IPS DF 4.7 (cell line): ENCODE measurements at regions not wholly inside any gene's neighbourhood (a gene's known extent, or its start where the extent isn't known, plus 50 kb on each side); places are given as distances from the start of the nearest gene placed in this dataset.
A peak's percentile ranks its signal among the peaks of the same experiment; 100 is the strongest.

ENCODE experiments used
- DNase-seq: peaks from one replicate; pipeline ENCODE4 v3.0.0-alpha.2; 2013; ENCODE audit warnings: low spot score; ENCODE audit errors: extremely low read depth

DNA sequence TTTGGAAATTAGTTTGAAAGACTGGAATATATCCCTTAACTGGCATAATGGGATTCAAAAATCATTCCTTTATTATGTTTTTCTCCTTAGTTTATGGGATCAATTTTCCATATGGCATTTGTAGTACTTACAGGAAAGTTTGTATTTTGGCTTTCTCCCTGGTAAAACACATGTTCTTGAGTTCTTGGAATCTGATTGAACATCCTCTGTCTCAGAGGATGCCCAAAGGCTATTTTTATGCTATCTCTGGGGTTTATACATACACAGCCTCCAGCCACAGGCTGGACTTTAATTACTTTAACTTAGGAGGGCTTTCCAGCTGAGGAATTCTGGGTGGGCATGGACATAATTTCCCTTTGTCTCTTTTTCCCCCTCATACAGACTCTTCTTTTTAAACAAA, 236.4 kb downstream of the HGF start:
- DNase-seq = no peak

DNA sequence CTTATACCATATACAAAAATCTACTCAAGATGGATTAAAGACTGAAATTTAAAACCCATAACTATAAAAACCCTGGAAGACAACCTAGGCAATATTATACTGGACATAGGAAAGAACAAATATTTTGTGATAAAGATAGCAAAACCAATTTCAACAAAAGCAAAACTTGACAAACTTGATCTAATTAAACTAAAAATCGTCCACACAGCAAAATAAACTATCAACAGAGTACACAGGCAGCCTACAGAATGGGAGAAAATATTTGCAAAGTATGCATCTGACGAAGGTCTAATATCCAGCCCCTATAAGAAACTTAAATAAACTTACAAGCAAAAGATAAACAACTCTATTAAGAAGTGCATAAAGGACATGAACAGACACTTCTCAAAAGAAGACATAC, 240.1 kb downstream of the HGF start:
- no peak for DNase-seq

DNA sequence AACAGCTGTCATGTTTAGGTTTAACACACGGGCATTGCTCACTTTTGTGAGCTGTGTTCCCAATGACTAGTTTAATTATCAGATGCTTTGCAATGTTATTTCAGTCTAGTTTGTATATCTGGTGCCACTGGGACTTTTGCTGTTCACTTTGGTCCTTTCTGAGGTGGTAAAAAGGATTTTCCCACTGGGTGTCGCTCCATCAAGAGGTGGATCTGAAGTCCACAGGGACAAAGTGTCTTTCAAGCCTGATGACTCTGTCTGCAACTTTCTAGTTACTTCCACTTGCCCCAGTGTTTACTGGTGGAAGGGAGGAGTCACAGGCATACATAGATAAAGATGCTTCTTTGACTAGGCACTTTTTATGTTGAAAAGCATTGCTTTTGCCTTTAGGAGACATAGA, 242.2 kb downstream of the HGF start:
- no peak for DNase-seq

DNA sequence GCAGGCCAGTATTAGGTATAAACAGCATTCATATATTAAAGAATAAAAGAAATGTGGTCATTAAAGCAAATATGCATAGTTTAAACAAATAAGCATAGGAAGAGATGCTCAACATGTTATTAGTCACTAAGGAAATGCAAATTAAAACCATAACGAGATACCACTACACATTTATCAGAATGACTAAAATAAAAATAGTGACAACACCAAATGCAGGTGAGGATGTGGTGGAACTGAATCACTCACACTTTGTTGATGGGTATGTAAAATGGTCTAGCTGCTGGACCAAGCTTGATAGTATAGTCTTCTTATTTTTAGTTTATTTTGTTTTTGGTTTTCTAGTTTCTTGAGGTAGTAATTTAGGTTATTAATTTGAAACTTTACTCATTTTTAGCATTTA, 242.9 kb downstream of the HGF start:
- no peak for DNase-seq

DNA sequence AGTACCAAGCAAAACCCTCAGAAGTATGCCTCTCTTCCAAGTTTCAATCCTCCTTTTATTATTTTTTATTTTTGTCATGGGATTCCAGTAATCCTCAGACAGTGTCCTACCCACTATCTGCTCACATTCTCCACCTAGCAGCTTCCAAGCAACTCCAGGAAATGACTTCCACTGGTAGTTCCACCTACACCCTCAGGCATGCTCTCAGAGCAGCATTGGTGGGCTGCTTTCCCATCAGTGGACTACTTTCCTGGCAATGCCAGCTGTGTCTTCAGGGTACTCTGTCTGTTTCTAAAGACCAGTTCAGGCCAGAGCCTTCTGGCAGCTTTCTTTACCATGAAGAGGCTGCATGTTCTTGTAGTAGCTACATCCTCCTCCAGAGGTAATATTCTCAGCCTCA, 244.0 kb downstream of the HGF start:
- DNase-seq = no peak

DNA sequence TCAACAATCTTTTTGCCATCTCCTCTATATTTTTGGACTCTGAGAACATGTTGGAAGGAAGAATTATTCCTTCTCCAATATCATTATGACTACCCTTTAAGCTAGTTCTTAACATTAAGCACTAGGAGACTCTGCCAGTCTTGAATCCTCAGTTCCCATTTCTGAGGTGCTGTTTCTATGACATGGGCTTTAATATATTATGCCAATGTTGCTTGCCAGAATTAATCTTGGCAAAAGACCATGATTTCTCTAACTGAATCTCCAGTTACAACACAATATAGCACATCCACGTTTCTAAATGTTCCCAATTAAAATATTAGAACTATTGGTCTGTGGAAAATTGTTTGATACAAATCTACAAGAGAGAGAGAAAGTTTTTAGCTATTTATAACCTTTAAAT, 250.0 kb downstream of the HGF start:
- DNase-seq = no peak

DNA sequence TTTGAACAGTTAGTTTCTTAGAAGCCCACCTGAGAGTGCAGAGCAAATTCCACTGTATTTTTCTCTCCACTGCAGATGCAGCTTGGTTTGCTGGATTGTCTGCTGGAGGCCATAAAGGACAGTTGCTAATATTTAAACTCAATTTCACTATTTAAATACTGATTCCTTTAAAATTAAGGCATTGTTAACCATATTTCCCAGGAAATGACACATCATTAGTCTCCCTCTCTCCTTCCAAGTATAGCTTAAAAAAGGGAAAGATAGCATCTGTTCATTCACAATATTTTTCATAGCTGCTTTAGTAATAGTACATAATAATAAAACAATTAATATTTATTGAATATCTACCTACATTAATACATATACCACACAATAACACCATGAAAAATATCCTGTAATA, 252.9 kb downstream of the HGF start:
- DNase-seq = no peak

DNA sequence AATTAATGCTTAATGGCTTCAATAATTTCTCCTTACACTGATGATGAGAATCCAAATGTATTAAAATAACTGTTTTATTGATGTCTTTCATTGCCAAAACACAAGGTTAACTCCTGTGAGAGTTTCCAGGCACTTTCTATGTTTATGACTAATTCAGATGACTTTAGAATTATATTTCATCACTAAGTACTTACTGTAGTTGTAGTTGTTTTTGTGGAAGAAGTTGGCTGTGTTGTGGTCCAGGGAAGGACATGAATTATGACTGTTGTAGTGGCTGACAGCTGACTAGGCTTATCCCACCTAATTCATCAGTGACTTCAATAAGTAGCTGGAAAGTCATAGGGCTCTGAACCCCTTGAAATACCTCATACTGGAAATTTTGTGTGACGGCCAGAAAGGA, 254.8 kb downstream of the HGF start:
- DNase-seq = no peak

DNA sequence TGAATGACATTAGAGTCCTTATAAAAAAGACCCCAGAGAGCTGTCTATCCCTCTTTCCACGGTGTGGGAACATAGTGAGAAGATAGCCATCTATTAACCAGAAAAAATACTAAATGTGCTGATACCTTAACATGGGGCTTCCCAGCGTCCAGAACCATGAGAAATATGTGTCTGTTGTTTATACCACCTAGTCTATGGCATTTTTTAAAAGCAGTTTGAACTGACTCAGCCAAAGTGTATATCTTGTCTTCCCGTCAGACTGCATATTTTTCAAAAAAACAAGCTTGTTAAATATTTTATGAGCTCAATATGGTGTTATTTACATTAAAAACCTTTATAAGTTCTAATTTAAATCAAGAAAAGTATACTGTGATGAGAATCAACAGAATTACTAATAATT, 255.3 kb downstream of the HGF start:
- DNase-seq = no peak

DNA sequence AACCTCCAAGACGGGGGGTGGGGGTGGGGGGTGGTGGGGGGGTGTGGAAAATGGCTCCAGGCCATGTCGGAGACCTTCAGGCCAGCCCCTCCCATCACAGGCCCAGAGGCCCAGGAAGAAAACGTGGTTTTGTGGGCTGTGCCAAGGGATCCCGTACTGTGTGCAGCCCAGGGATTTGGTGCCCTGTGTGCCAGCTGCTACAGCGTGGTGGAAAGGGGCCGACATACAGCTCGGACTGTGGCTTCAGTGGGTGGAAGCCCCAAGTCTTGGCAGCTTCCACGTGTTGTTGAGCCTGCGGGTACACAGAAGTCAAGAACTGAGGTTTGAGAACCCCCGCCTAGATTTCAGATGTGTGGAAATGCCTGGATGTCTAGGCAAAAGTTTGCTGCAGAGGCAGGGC, 259.7 kb downstream of the HGF start:
- DNase-seq = no peak

DNA sequence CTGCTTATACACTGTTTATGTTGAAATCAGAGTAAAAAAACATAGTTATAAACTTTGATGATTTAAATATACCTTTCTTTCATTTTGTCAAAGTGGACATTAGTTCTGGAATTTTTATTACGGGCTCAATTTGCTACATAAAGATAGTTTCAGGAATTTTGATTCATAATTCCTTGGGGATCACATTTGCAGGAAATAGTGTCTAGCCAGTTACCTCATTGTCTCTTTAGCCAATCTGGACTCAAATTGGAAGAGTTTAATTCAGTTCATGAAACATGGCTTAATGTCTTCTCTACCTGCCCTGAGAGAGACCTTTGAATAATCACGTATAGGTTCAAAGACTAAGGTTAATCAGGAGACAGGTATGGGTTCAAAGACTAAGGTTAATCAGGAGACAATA, 262.6 kb downstream of the HGF start:
- DNase-seq = no peak

DNA sequence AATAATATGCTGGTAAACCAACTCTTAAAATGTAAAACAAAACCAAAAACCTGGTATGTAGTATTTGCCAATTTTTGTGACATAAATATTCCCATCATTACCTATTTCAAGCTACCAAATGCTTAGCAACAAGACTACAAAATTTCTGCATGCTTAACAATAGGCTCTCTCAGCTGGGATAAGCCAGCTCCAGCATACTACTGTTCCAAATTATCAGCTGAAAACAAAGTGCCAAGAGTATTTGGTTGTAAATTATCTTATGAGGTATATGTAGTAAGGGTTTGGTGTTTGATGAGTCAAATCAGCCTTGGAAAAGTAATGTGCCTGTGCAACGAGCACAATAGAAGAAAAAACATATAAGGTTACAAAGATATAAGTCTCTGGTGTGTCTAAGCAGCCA, 263.2 kb downstream of the HGF start:
- no peak for DNase-seq

DNA sequence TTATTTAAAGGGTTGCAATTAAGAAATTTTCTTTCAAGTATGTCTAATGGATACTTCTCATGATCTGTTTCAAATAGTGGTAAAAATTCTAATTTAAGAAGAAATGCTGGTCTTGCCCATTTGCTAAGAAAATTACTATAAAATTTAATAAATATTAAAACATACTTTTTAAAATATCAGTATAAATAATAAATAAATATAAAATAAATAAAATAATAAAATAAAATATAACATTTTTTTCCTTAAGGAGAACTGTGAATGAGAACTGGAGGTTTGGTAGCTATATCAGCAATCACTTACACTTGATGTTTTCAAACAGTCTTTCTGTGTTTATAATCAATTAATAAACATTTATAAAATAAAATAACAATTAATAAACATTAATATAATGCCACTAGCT, 266.1 kb downstream of the HGF start:
- no peak for DNase-seq

DNA sequence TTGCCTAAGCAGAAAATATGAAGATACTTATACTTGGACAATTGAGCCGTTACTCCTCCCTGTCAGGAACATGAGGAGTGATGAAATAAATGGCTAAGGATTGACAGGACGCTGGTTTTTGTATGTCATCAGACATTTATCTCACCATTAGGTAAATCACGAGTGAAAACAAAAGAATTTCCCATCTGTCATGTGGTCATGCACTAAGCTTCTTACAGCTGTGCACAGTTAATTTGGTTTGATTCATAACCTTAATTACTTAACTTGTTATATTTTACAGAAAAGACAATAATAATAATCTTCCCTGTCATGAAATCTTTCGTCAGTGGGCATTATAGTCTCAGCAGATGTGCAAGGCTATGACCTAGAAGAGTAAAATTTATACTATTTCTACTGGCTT, 266.5 kb downstream of the HGF start:
- no peak for DNase-seq

DNA sequence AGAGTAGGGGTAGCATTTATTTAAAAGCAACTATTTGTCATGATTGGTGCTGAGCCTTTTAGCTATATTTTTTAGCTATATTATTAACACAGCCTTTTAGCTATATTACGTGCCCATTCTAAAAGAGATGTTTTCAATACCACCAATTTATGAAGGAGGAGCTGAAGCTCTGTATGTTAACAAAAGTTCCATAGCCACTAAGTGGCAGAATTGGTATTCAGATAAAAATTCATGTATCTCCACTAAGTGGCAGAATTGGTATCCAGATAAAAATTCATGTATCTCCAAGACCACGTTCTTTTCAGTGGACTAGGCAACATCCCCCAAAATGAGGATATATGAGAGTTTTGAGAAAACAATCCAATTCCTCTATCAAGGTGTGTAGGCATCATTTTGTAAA, 268.6 kb downstream of the HGF start:
- DNase-seq = no peak

DNA sequence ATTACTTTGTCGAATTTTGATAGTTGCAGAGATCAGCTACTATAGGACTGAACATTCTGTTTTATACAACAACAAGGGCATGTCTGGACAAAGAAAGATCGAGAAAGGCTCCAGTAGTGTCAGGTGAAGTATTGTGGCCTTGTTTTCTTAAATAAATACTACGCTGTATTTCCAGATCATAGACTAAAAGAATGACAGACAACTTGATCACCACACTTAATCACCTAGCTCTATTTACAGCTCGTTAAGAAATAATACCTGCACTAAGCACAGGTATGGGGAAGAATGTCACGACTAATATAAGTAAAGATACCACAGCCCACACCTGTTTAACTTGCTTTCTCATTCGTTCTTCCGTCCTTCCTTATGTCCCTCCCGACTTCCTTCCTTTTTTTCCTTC, 269.2 kb downstream of the HGF start:
- no peak for DNase-seq

DNA sequence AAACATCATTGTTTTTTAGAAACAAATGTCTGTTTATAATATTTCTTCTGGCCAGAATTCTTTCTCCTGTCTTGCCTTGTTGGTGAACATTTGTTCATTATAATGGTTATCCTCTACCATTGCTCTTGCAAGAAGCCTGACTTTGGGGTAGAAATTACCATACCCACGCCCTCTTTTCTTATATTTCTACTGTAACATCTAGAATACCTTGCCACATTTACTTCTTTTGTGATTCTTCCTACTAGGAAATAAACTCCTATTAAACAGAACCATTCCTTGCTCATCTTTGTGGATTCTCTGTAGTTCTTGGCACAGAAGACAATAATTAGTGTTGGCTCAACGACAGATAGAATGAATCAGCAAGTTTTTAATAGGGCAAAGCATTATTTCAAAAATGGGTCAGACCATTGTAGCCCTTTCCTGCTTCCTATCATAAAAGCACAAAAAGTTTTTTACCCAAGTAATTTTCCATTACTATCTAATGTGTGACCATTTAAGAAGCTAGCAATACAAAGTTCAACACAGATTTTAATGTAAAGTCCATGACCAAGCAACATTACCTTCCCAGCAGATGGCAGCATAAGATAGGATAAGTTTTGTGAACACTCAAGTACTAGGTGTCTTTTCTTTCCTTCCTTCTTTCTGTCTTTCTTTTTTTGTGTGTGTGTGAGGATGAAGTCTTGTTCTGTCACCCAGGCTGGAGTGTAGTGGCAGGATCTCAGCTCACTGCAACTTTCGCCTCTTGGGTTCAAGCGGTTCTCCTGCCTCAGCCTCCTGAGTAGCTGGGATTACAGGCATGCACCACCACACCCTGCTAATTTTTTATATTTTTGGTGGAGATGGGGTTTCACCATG, 270.4 kb downstream of the HGF start:
- peak; percentile 44 for DNase-seq

DNA sequence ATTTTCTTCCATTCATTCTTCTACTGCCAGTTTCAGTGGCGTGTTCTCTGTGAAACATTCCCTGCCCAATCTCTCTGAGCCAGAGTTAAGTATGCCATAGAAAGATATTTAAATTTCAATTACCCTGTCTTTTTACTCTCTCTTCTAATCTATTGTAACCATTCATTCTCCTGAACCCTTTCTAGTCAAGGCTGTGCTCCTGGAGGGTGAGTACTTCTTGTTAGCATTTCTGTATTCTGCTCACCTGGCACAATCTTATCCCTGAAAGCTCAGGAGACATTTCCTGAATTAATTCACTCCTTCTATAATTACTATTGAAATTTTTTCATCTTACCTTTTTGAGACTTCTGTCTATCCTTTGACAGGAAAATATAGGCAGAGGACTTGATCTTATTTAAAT, 271.7 kb downstream of the HGF start:
- DNase-seq = no peak

DNA sequence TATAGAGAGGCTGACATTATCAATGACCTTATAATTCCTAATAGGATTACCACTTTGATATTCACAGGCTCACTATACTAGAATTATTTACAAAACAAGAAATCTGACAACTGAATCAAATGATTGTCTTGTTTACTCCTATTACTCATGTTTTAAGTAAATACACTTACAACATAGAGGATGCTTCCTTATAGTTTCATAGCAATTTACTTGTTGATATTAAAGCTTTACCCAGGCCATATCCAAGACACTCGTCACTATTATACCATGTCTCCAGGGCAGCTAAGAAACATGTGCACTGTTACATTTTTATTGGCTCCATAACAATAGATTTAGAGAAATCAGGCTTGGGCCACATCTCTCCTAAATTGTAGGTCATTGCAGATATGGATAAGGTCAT, 276.9 kb downstream of the HGF start:
- DNase-seq = no peak

DNA sequence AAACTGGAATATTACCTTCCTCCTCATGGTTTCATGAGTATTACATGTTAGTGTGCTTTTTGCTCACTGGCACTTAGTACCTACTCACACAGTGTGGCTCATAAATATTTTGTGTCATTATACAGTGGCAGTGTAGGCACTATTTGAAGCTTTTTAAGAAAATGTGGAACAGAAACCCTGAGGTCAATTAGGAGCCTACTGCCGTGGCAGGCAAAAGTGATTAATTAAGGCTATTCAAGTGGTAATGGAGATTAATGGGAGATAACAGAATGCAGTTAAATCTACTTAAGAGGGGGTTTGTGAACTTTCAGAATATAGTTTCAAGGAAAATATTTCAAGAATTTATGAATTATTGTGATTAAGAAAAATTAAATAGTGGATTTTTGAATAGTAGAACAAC, 277.6 kb downstream of the HGF start:
- DNase-seq = no peak

DNA sequence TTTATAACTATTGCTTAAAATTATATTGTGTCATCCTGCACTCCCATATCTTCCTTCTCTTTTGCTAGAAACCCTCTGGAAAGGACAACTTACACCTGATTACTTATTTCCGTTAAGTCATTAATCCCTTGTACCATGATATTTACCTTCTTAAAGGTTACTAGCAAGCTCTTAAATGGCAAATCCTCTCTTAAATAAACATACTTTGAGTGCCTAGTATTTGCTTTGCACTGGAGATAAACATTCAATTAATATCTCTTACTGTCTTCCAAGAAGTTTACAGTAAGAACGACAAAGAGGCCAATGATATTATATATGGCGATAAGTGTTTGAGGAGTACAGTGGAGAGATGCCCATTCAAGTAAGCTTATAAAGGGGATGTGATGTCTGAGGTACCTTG, 278.3 kb downstream of the HGF start:
- no peak for DNase-seq

DNA sequence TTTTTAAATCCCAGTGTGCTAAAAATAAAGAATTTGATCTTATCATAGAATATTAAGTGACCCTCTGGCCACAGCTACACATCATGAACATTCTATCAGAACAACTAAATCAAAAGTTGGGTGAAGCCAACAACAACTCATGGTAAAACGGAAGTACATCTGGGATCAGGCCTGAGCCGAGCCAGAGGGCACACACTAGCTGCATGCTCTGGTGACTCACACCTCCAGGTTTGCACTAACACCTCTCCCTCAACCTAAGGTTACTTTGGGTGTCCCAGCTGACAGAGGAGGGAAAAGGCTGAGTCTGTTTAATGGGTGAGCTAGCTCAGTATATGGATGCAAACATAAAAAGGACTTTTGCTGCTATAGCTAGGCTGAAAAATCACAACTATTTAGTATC, 281.6 kb downstream of the HGF start:
- DNase-seq = no peak

DNA sequence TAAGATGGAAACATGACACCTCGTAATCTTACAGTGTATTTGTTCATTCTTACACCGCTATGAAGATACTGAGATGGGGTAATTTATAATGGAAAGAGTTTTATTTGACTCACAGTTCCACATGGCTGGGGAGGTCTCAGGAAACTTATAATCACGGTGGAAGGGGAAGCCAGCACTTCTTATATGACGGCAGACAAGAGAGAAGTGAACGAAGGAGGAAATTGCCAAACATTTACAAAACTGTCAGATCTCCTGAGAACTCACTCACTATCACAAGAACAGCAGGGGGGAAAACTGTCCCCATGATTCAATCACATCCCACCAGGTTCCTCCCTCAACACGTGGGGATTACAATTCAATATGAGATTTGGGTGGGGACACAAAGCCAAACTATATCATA, 282.3 kb downstream of the HGF start:
- DNase-seq = no peak

DNA sequence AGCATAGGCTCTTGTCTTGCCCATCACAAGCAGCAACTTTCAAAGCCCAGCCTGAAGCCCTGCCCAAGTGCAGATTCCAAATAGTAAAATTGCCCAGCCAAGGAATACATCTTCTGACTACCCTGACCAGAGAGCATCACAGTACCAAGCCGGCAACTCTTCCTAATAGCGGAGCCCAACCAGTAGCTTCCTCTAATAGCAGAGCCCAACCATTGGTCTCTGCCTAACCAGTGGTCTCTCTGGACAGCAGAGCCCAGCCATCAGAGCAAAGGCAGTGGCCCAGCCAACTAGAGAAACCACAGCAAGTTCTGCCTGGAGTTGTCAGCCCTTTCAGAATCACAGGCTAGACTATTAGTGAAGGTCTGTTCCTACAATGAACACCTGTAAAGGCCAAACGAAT, 285.6 kb downstream of the HGF start:
- no peak for DNase-seq
